Erythroblast (primary cell): ENCODE measurements at regions not wholly inside any gene's neighbourhood (a gene's known extent, or its start where the extent isn't known, plus 50 kb on each side); places are given as distances from the start of the nearest gene placed in this dataset.

Experiments used
- DNase-seq, 2 experiments: peaks; one replicate each; lab custom pipeline; 2025; lab: John Stamatoyannopoulos, UW
- GATA1 ChIP-seq: IDR thresholded peaks from 2 replicates; pipeline ENCODE4 v1.6.1; 2011; ENCODE audit warnings: low read depth, mild to moderate bottlenecking, control low read depth, low read length, moderate library complexity
- POLR2A ChIP-seq: IDR thresholded peaks from 2 replicates; pipeline ENCODE4 v1.6.1; 2011; ENCODE audit warnings: mild to moderate bottlenecking, low read length

GRCh38 chr22:49233507-49234100 is 594.1 kb downstream of the BRD1 start:
- no peak for DNase-seq
- TF ChIP-seq GATA1: no peak
- TF ChIP-seq POLR2A: no peak

GRCh38 chr22:49232319-49233067 is 595.2 kb downstream of the BRD1 start:
- TF ChIP-seq POLR2A: no peak
- TF ChIP-seq GATA1: no peak
- DNase-seq: no peak

- TF ChIP-seq GATA1 (no peak), POLR2A (no peak)
- no peak for DNase-seq
These were observed 597.5 kb downstream of the BRD1 start for GRCh38 chr22:49230194-49230577.

GRCh38 chr22:49229483-49230193 is 598.0 kb downstream of the BRD1 start:
- DNase-seq: no peak
- TF ChIP-seq GATA1: no peak
- no peak for TF ChIP-seq POLR2A

GRCh38 chr22:49228431-49229037 is 599.1 kb downstream of the BRD1 start:
- TF ChIP-seq POLR2A: no peak
- no peak for DNase-seq

- no peak for DNase-seq
- no peak for TF ChIP-seq POLR2A
- no peak for TF ChIP-seq GATA1
These were observed 600.0 kb downstream of the BRD1 start for GRCh38 chr22:49227670-49228069.

- no peak for TF ChIP-seq GATA1
- TF ChIP-seq POLR2A: no peak
- no peak for DNase-seq
These were observed 601.6 kb downstream of the BRD1 start for GRCh38 chr22:49226096-49226495.

- no peak for DNase-seq
- TF ChIP-seq GATA1 (no peak), POLR2A (no peak)
These were observed 603.4 kb downstream of the BRD1 start for GRCh38 chr22:49224243-49224642.

- TF ChIP-seq POLR2A: no peak
- DNase-seq: no peak
These were observed 609.5 kb downstream of the BRD1 start for GRCh38 chr22:49218142-49218541.

GRCh38 chr22:49216579-49216978 is 611.1 kb downstream of the BRD1 start:
- no peak for DNase-seq
- TF ChIP-seq GATA1: no peak
- no peak for TF ChIP-seq POLR2A

GRCh38 chr22:49215840-49216239 is 611.8 kb downstream of the BRD1 start:
- TF ChIP-seq GATA1: no peak
- no peak for TF ChIP-seq POLR2A

GRCh38 chr22:49214976-49215375 is 612.7 kb downstream of the BRD1 start:
- no peak for TF ChIP-seq GATA1
- TF ChIP-seq POLR2A: no peak
- DNase-seq: no peak

More at GRCh38 chr22:49215840-49216239, 611.8 kb downstream of the BRD1 start:
- no peak for DNase-seq

- TF ChIP-seq POLR2A (no peak), GATA1 (no peak)
- DNase-seq: no peak
These were observed 613.8 kb downstream of the BRD1 start for GRCh38 chr22:49213731-49214352.
